CD4-positive, alpha-beta memory T cell (primary cell): ENCODE measurements at regions not wholly inside any gene's neighbourhood (a gene's known extent, or its start where the extent isn't known, plus 50 kb on each side); places are given as distances from the start of the nearest gene placed in this dataset.

Source experiments
- CTCF ChIA-PET: fragments of 350-600 bp; sonication (Branson Sonifier 250); formaldehyde crosslinking; loops from one replicate; lab custom pipeline; 2021; ENCODE audit warnings: inconsistent platforms; ENCODE audit not compliant: partially characterized antibody; lab: Charles Lee
- POLR2A ChIA-PET: fragments of 350-600 bp; sonication (Branson Sonifier 250); formaldehyde crosslinking; loops from one replicate; lab custom pipeline; 2021; ENCODE audit not compliant: partially characterized antibody; lab: Charles Lee
- DNase-seq, 5 donors: peaks; one replicate each; pipeline versions ENCODE4 v3.0.0 to v3.0.0-alpha.2; 2020 to 2022; ENCODE audit warnings: mixed read lengths in 1 of 5
- H3K27ac ChIP-seq: one replicate; pipeline ENCODE4 v1.7.0; 2013; ENCODE audit warnings: low read depth, low read length
- H3K27me3 ChIP-seq: 2 replicates; pipeline ENCODE4 v1.7.0; 2013; ENCODE audit warnings: mild to moderate bottlenecking, low read length, moderate library complexity; ENCODE audit not compliant: insufficient read depth
- H3K36me3 ChIP-seq: 2 replicates; pipeline ENCODE4 v1.7.0; 2013; ENCODE audit warnings: mild to moderate bottlenecking, low read length, moderate library complexity; ENCODE audit not compliant: insufficient read depth
- H3K4me1 ChIP-seq: 2 replicates; pipeline ENCODE4 v1.7.0; 2013; ENCODE audit warnings: mild to moderate bottlenecking, low read length, moderate library complexity; ENCODE audit not compliant: insufficient read depth
- H3K4me3 ChIP-seq, 2 donors: one replicate each; pipeline ENCODE4 v1.7.0; 2013; ENCODE audit warnings: low read length in 2 of 2, mild to moderate bottlenecking in 1 of 2
- H3K9me3 ChIP-seq, 2 donors: one replicate each; pipeline ENCODE4 v1.7.0; 2013; ENCODE audit warnings: low read length in 2 of 2, control low read depth in 1 of 2; ENCODE audit not compliant: control insufficient read depth in 1 of 2
- H3K27ac Mint-ChIP-seq, 7 donors: one replicate each; pipeline ENCODE4 v1.8.0; 2020 to 2021; ENCODE audit warnings: mixed read lengths in 7 of 7, mild to moderate bottlenecking in 6 of 7, inconsistent platforms in 3 of 7, moderate library complexity in 3 of 7
- H3K27me3 Mint-ChIP-seq, 2 donors: one replicate each; pipeline ENCODE4 v1.8.0; 2020 to 2021; ENCODE audit warnings: mixed read lengths in 2 of 2
- H3K36me3 Mint-ChIP-seq, 2 donors: one replicate each; pipeline ENCODE4 v1.8.0; 2020 to 2021; ENCODE audit warnings: mixed read lengths in 2 of 2, inconsistent platforms in 1 of 2, mild to moderate bottlenecking in 1 of 2
- H3K4me1 Mint-ChIP-seq, 4 donors: one replicate each; pipeline ENCODE4 v1.8.0; 2020 to 2021; ENCODE audit warnings: mixed read lengths in 4 of 4, mild to moderate bottlenecking in 1 of 4
- H3K4me3 Mint-ChIP-seq, 8 donors: one replicate each; pipeline ENCODE4 v1.8.0; 2020 to 2021; ENCODE audit warnings: mixed read lengths in 8 of 8, mild to moderate bottlenecking in 7 of 8, moderate library complexity in 6 of 8, inconsistent platforms in 3 of 8
- H3K9me3 Mint-ChIP-seq, 8 donors: one replicate each; pipeline ENCODE4 v1.8.0; 2020 to 2021; ENCODE audit warnings: mixed read lengths in 8 of 8, mild to moderate bottlenecking in 5 of 8, inconsistent platforms in 3 of 8, moderate library complexity in 1 of 8
- intact Hi-C: fragments of 100-400 bp; cut with micrococcal nuclease; formaldehyde crosslinking; loops from one replicate; pipeline ENCODE4 v1.15.1; 2023

GRCh38 chr17:5702951-5703510, 118.7 kb upstream of the NLRP1 start:
- H3K27ac Mint-ChIP-seq, result peak overlapping the region in 1 of 7 donors; percentile 70
- ChIA-PET CTCF (interaction anchor here (1.6 to 5.3 kb wide), 2 partner anchors 110 to 115 kb away, joined by 5 to 36 read pairs; no protein-coding TSS in a partner anchor), POLR2A (no interaction called here)

GRCh38 chr17:5703736-5704135, 119.4 kb upstream of the NLRP1 start:
- no peaks in the 10 kb centered on the region for H3K4me1 ChIP-seq
- POLR2A ChIA-PET, result no interaction called here

More at GRCh38 chr17:5702951-5703510, 118.7 kb upstream of the NLRP1 start:
- no peaks in the 10 kb centered on the region for H3K9me3 ChIP-seq
- no peak overlapping the region for H3K4me3 Mint-ChIP-seq
- no peak overlapping the region for H3K4me3 ChIP-seq
- no peaks in the 10 kb centered on the region for H3K36me3 Mint-ChIP-seq
- H3K27me3 ChIP-seq, result no peaks in the 10 kb centered on the region
- no peak overlapping the region for H3K27ac ChIP-seq
- H3K4me1 Mint-ChIP-seq, result no peaks in the 10 kb centered on the region
- no peak for DNase-seq
- no peaks in the 10 kb centered on the region for H3K4me1 ChIP-seq
- intact Hi-C loops, result loop anchor here (10.0 kb wide), 1 partner anchor 722 kb away; no protein-coding TSS in a partner anchor
- peaks cover 0 to 12% (median 8%) of the 10 kb centered on the region in 8 donors for H3K9me3 Mint-ChIP-seq
- H3K36me3 ChIP-seq, result no peaks in the 10 kb centered on the region
- H3K27me3 Mint-ChIP-seq, result peaks cover 9 to 31% of the 10 kb centered on the region in 2 donors

GRCh38 chr17:5705081-5705875, 121.0 kb upstream of the NLRP1 start:
- H3K4me3 ChIP-seq, result no peak overlapping the region
- ChIA-PET POLR2A (no interaction called here), CTCF (interaction anchor here (0.9 to 5.3 kb wide), 8 partner anchors 10 to 731 kb away, joined by 3 to 36 read pairs (median 4); partner anchors contain the start of gene NLRP1)
- no peaks in the 10 kb centered on the region for H3K36me3 Mint-ChIP-seq
- peaks cover 4 to 23% of the 10 kb centered on the region in 2 donors for H3K27me3 Mint-ChIP-seq
- H3K9me3 ChIP-seq, result no peaks in the 10 kb centered on the region
- no peaks in the 10 kb centered on the region for H3K4me1 ChIP-seq
- H3K4me1 Mint-ChIP-seq, result no peaks in the 10 kb centered on the region
- H3K27ac ChIP-seq, result no peak overlapping the region
- H3K27ac Mint-ChIP-seq, result no peak overlapping the region
- H3K4me3 Mint-ChIP-seq, result no peak overlapping the region
- no peaks in the 10 kb centered on the region for H3K36me3 ChIP-seq
- intact Hi-C loops, result loop anchor here (10.0 kb wide), 1 partner anchor 720 kb away; no protein-coding TSS in a partner anchor
- H3K27me3 ChIP-seq, result no peaks in the 10 kb centered on the region
- peaks cover 0 to 12% (median 4%) of the 10 kb centered on the region in 8 donors for H3K9me3 Mint-ChIP-seq
- DNase-seq, result no peak

More at GRCh38 chr17:5703736-5704135, 119.4 kb upstream of the NLRP1 start:
- Mint-ChIP-seq H3K4me3 (peak overlapping the region in 1 of 8 donors; percentile 28), H3K27ac (no peak overlapping the region), H3K9me3 (peaks cover 0 to 12% (median 8%) of the 10 kb centered on the region in 8 donors), H3K4me1 (no peaks in the 10 kb centered on the region), H3K27me3 (peaks cover 8 to 30% of the 10 kb centered on the region in 2 donors), H3K36me3 (no peaks in the 10 kb centered on the region)
- DNase-seq, result no peak
- Histone ChIP-seq H3K9me3 (no peaks in the 10 kb centered on the region), H3K36me3 (no peaks in the 10 kb centered on the region), H3K27ac (no peak overlapping the region), H3K27me3 (no peaks in the 10 kb centered on the region), H3K4me3 (no peak overlapping the region)
- CTCF ChIA-PET, result interaction anchor here (1.6 to 5.3 kb wide), 2 partner anchors 110 to 116 kb away, joined by 5 to 36 read pairs; no protein-coding TSS in a partner anchor
- intact Hi-C loops, result loop anchor here (10.0 kb wide), 1 partner anchor 721 kb away; no protein-coding TSS in a partner anchor

GRCh38 chr17:5705876-5706576, 121.7 kb upstream of the NLRP1 start:
- no peaks in the 10 kb centered on the region for H3K4me1 ChIP-seq
- H3K9me3 ChIP-seq, result no peaks in the 10 kb centered on the region
- Mint-ChIP-seq H3K9me3 (peaks cover 0 to 12% (median 4%) of the 10 kb centered on the region in 8 donors), H3K27ac (no peak overlapping the region), H3K4me3 (no peak overlapping the region), H3K36me3 (no peaks in the 10 kb centered on the region), H3K4me1 (no peaks in the 10 kb centered on the region), H3K27me3 (peaks cover 8 to 27% of the 10 kb centered on the region in 2 donors)
- no peaks in the 10 kb centered on the region for H3K36me3 ChIP-seq
- ChIA-PET POLR2A (no interaction called here), CTCF (interaction anchor here (0.9 to 5.3 kb wide), 9 partner anchors 8 to 730 kb away, joined by 3 to 36 read pairs (median 4); partner anchors contain the start of gene NLRP1)
- H3K27ac ChIP-seq, result no peak overlapping the region
- H3K27me3 ChIP-seq, result no peaks in the 10 kb centered on the region
- intact Hi-C loops, result loop anchor here (10.0 kb wide), 1 partner anchor 719 kb away; no protein-coding TSS in a partner anchor
- DNase-seq, result no peak
- H3K4me3 ChIP-seq, result no peak overlapping the region

GRCh38 chr17:5706577-5707210, 122.4 kb upstream of the NLRP1 start:
- Histone ChIP-seq H3K27ac (no peak overlapping the region), H3K4me3 (no peak overlapping the region)
- H3K27me3 Mint-ChIP-seq, result peaks cover 14 to 28% of the 10 kb centered on the region in 2 donors

GRCh38 chr17:5707482-5707881, 123.2 kb upstream of the NLRP1 start:
- Mint-ChIP-seq H3K4me1 (no peaks in the 10 kb centered on the region), H3K27ac (no peak overlapping the region), H3K27me3 (peaks cover 19 to 31% of the 10 kb centered on the region in 2 donors), H3K36me3 (no peaks in the 10 kb centered on the region), H3K9me3 (peaks cover 0 to 12% (median 2%) of the 10 kb centered on the region in 8 donors), H3K4me3 (no peak overlapping the region)
- DNase-seq, result no peak
- Histone ChIP-seq H3K4me3 (no peak overlapping the region), H3K9me3 (no peaks in the 10 kb centered on the region), H3K27ac (no peak overlapping the region), H3K27me3 (no peaks in the 10 kb centered on the region), H3K36me3 (no peaks in the 10 kb centered on the region), H3K4me1 (no peaks in the 10 kb centered on the region)
- intact Hi-C loops, result loop anchor here (1.0 to 10.0 kb wide), 2 partner anchors 120 to 717 kb away; no protein-coding TSS in a partner anchor
- ChIA-PET CTCF (interaction anchor here (1.3 to 5.3 kb wide), 3 partner anchors 106 to 119 kb away, joined by 4 to 36 read pairs (median 20); no protein-coding TSS in a partner anchor), POLR2A (no interaction called here)

More at GRCh38 chr17:5706577-5707210, 122.4 kb upstream of the NLRP1 start:
- H3K36me3 Mint-ChIP-seq, result no peaks in the 10 kb centered on the region
- Histone ChIP-seq H3K36me3 (no peaks in the 10 kb centered on the region), H3K9me3 (no peaks in the 10 kb centered on the region), H3K27me3 (no peaks in the 10 kb centered on the region), H3K4me1 (no peaks in the 10 kb centered on the region)
- H3K4me3 Mint-ChIP-seq, result no peak overlapping the region
- intact Hi-C loops, result loop anchor here (1.0 to 10.0 kb wide), 2 partner anchors 119 to 718 kb away; no protein-coding TSS in a partner anchor
- DNase-seq, result peak in 4 of 5 donors; percentile 29 to 45 (median 40)
- CTCF ChIA-PET, result interaction anchor here (1.0 to 5.3 kb wide), 7 partner anchors 9 to 122 kb away, joined by 3 to 36 read pairs (median 5); partner anchors contain the start of gene NLRP1
- no peak overlapping the region for H3K27ac Mint-ChIP-seq
- H3K9me3 Mint-ChIP-seq, result peaks cover 0 to 13% (median 4%) of the 10 kb centered on the region in 8 donors
- POLR2A ChIA-PET, result no interaction called here
- H3K4me1 Mint-ChIP-seq, result no peaks in the 10 kb centered on the region
